ENCODE measurements at regions not wholly inside any gene's neighbourhood (a gene's known extent, or its start where the extent isn't known, plus 50 kb on each side); places are given as distances from the start of the nearest gene placed in this dataset.

DNA sequence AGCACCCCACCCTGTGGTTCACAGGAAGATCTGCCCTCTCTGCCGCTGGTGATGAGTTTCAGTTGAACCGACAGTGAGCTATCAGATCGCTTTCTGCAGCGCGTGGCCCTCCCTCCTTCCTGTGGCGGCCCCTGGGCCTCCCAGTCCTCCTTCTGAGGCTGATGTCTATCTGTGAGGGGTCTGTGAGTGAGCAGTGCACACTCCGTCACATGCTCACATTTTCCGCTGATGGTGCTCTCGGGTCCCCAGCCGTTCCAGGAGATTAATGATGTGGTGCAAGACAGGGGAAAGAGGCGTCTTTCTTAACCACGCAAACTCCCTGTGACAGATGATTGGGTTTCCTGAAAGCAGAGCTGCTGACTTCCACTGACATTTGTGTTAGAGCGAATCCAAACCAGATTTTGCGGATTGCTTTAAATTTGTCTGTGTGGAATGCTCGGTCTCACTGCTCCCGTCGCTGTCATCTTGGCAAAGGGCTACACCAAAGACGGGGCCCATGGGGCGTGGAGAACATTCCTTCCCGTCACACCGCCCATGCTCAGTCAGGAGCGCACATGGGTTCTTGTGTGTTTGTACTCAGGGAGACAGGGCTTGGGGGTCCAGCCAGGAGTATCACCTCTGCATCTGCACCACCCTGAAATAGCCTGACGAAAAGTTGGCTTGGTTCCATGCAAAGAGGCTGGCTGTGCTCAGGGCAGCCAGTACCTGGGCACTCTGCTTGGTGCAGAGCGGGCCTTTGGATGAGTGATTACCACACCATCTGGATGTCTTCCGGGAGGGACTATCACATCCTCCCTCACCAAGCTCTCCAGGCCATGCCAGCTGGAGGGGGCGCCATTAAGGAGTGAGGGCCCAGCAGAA, 154.7 kb upstream of the HS6ST1 start (continued):
- TF ChIP-seq, protein P1, sequence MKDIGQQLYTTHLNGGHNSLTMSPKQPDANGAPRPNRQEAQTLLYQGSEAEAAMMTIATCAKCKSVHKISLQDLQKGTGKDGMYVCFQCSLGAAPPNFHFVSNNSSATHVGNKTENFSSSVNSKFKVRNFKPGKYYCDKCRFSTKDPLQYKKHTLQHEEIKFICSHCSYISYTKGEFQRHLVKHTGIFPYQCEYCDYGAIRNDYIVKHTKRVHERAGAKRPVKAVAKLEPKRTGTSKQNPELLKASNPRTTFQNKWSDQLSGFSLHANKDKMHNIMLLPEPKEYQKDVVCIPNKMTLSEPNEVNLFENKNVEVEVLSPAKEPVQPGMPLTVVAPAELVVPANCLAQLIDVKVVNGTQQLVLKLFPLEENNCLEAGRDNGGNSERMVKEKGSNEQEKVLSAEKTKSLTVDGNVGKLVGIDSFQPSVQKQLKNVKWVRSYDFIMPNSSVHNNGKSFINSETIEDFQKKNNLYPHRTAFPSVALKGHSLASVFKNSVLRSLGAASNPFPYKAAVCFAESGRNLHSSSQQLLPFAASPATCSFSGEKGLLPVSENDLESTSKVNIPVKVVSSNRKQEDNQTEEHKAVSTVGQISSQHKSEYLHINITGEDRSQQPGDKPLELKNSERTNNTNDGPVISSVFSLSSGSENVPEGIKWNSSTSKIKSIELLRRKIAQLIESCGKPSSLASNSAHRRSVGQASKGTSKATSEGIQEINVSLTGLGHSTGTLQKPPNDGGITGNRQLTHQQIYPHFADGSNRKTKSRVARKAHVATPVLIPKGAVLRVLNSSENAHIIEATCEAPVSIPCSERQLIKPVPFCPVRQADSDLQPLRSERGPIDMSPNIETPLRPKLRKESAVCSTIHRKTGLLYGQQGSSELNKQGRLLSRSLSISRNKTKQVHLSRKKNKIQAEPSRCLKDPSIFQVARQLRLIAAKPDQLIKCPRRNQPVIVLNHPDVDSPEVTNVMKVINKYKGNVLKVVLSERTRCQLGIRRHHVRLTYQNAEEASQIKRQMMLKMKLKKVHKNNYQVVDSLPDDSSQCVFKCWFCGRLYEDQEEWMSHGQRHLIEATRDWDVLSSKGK (CRISPR knock-in tag; IDR thresholded peaks at IDR 0.05): no peak
- TF ChIP-seq VEZF1 (CRISPR knock-in tag; IDR thresholded peaks at IDR 0.05) (peak; percentile 85), HMG20B (CRISPR knock-in tag; IDR thresholded peaks at IDR 0.05) (no peak), PBX2 (CRISPR knock-in tag; IDR thresholded peaks at IDR 0.05; ENCODE audit: low read depth) (no peak), PBX2 (tag; conservative IDR thresholded peaks at IDR 0.05; ENCODE audit: low read depth) (peak; percentile 80), BHLHE40 (IDR thresholded peaks at IDR 0.05; ENCODE audit: low read length) (0 out of 2 replicates have a peak, but pooled peaks have one; percentile 35), PKNOX1 (IDR thresholded peaks at IDR 0.05) (peak; percentile 46), RCOR1 (IDR thresholded peaks at IDR 0.05; ENCODE audit: borderline replicate concordance in 1 of 2, low read depth in 2 of 2, low read length in 2 of 2) (0 out of 4 replicates have a peak, but pooled peaks of 1 of the 2 experiments have one; percentile 21), CBX1 (IDR thresholded peaks at IDR 0.05; ENCODE audit: low read depth) (peak; percentile 63; the same call in 1 of the 2 replicates), RAD21 (CRISPR knock-in tag; conservative IDR thresholded peaks at IDR 0.05 in 1 of 2, IDR thresholded peaks at IDR 0.05 in 1 of 2) (peak in 1 of 2 experiments; percentile 22; a peak in 1 of 4 replicates), MAFF (IDR thresholded peaks at IDR 0.05; ENCODE audit: low read length) (no peak), HDGF (IDR thresholded peaks at IDR 0.05) (no peak), TEAD1 (CRISPR knock-in tag; IDR thresholded peaks at IDR 0.05) (peak in 1 of 2 experiments; percentile 30; a peak in 1 of 4 replicates), CREBBP (IDR thresholded peaks at IDR 0.05; ENCODE audit: low read depth, low read length) (no peak), L3MBTL2 (IDR thresholded peaks at IDR 0.05) (peak; percentile 23; the same call in 1 of the 2 replicates), CBFB (CRISPR knock-in tag; IDR thresholded peaks at IDR 0.05) (no peak), STAT5A (IDR thresholded peaks at IDR 0.05; ENCODE audit: borderline replicate concordance, low read length) (no peak), RNF2 (IDR thresholded peaks at IDR 0.05) (peak; percentile 94; the same call in 1 of the 2 replicates), MTF1 (CRISPR knock-in tag; IDR thresholded peaks at IDR 0.05; ENCODE audit: borderline replicate concordance) (no peak), EP300 (IDR thresholded peaks at IDR 0.05; ENCODE audit: low read length) (peak; percentile 56)
